ENCODE measurements at regions not wholly inside any gene's neighbourhood (a gene's known extent, or its start where the extent isn't known, plus 50 kb on each side); places are given as distances from the start of the nearest gene placed in this dataset.

GRCh38 chr2:4515871-4516761 lies 812.7 kb downstream of the DCDC2C start:
- no peak for TF ChIP-seq POLR2A (IDR thresholded peaks at IDR 0.05)
- no peak for TF ChIP-seq CTCF (IDR thresholded peaks at IDR 0.05)
